Kidney (tissue), 13 donors: ENCODE measurements at regions not wholly inside any gene's neighbourhood (a gene's known extent, or its start where the extent isn't known, plus 50 kb on each side); places are given as distances from the start of the nearest gene placed in this dataset.
A peak's percentile ranks its signal among the peaks of the same experiment; 100 is the strongest.

ENCODE experiments used
- DNase-seq, 5 donors: peaks; one replicate each; pipeline ENCODE4 v3.0.0-alpha.2; 2013 to 2020
- FAIRE-seq: peaks from 2 replicates; lab custom pipeline; 2012; peaks lifted over from hg19 to GRCh38; lab: Jason Lieb, UNC
- H3K27ac ChIP-seq, 2 donors: one replicate each; pipeline ENCODE4 v1.7.0; 2013; ENCODE audit warnings: low read depth in 2 of 2, low read length in 2 of 2, inconsistent platforms in 1 of 2
- H3K27me3 ChIP-seq: one replicate; pipeline ENCODE4 v1.7.1; 2013; ENCODE audit warnings: low read length, inconsistent platforms; ENCODE audit not compliant: control insufficient read depth, insufficient read depth
- H3K36me3 ChIP-seq, 3 donors: one replicate each; pipeline versions ENCODE4 v1.7.0 to v1.7.1; 2013; ENCODE audit warnings: low read length in 3 of 3, control low read depth in 1 of 3, inconsistent platforms in 1 of 3; ENCODE audit not compliant: insufficient read depth in 3 of 3, control insufficient read depth in 2 of 3
- H3K4me1 ChIP-seq, 3 donors: one replicate each; pipeline versions ENCODE4 v1.7.0 to v1.7.1; 2013; ENCODE audit warnings: low read length in 3 of 3, inconsistent platforms in 1 of 3, low read depth in 1 of 3; ENCODE audit not compliant: control insufficient read depth in 2 of 3, insufficient read depth in 2 of 3
- H3K4me3 ChIP-seq, 3 donors: one replicate each; pipeline versions ENCODE4 v1.7.0 to v1.8.1; 2013; ENCODE audit warnings: low read length in 3 of 3, control low read depth in 1 of 3, inconsistent platforms in 1 of 3
- H3K9ac ChIP-seq, 3 donors: one replicate each; pipeline versions ENCODE4 v1.7.0 to v1.7.1; 2013; ENCODE audit warnings: low read length in 3 of 3, control low read depth in 1 of 3, inconsistent platforms in 1 of 3
- H3K9me3 ChIP-seq, 3 donors: one replicate each; pipeline versions ENCODE4 v1.7.0 to v1.7.1; 2013; ENCODE audit warnings: low read length in 3 of 3, control low read depth in 1 of 3, inconsistent platforms in 1 of 3; ENCODE audit not compliant: control insufficient read depth in 2 of 3, insufficient read depth in 1 of 3
- CTCF ChIP-seq: IDR thresholded peaks from 3 replicates; pipeline ENCODE4 v1.5.1; 2012; ENCODE audit warnings: mild to moderate bottlenecking, moderate library complexity, borderline replicate concordance; ENCODE audit not compliant: insufficient read depth; ENCODE audit errors: extremely low read depth
- intact Hi-C: fragments of 100-400 bp; cut with DNase I; formaldehyde crosslinking; loops from one replicate; pipeline ENCODE4 v1.11.1; 2022
- donor health status: control.
- donor health status: control.
- donor health status: control.
- donor health status: control.
- donor health status: control.
- donor health status: DM: yes; HTN: yes; CAD: no.
- donor health status: Normal renal cell carcinoma (clear cell type).

GRCh38 chr5:82408033-82408432, 129.9 kb upstream of the RPS23 start:
- Histone ChIP-seq H3K4me3 (no peak overlapping the region), H3K36me3 (no peaks in the 10 kb centered on the region), H3K27ac (no peak overlapping the region), H3K9me3 (peaks cover 0 to 12% (median 0%) of the 10 kb centered on the region in 3 donors), H3K9ac (no peak overlapping the region), H3K27me3 (no peaks in the 10 kb centered on the region), H3K4me1 (no peaks in the 10 kb centered on the region)
- FAIRE-seq (no peak), DNase-seq (no peak)
- intact Hi-C loops, result no loop called here
- TF ChIP-seq CTCF, result no peak

GRCh38 chr5:82406205-82406773, 128.1 kb upstream of the RPS23 start:
- Histone ChIP-seq H3K27me3 (no peaks in the 10 kb centered on the region), H3K4me1 (no peaks in the 10 kb centered on the region), H3K4me3 (no peak overlapping the region), H3K36me3 (no peaks in the 10 kb centered on the region), H3K9me3 (peaks cover 0 to 12% (median 0%) of the 10 kb centered on the region in 3 donors), H3K9ac (no peak overlapping the region), H3K27ac (peak overlapping the region in 1 of 2 donors; percentile 16)
- FAIRE-seq (no peak), DNase-seq (peak in 4 of 5 donors; percentile 53 to 89 (median 80))
- intact Hi-C loops, result no loop called here
- no peak for TF ChIP-seq CTCF

GRCh38 chr5:82405618-82406204, 127.6 kb upstream of the RPS23 start:
- TF ChIP-seq CTCF, result no peak

GRCh38 chr5:82405161-82405560, 127.0 kb upstream of the RPS23 start:
- Histone ChIP-seq H3K27ac (no peak overlapping the region), H3K4me3 (no peak overlapping the region), H3K9me3 (peaks cover 0 to 12% (median 0%) of the 10 kb centered on the region in 3 donors), H3K27me3 (no peaks in the 10 kb centered on the region), H3K9ac (no peak overlapping the region), H3K4me1 (no peaks in the 10 kb centered on the region), H3K36me3 (no peaks in the 10 kb centered on the region)
- FAIRE-seq, result no peak
- DNase-seq, result no peak
- TF ChIP-seq CTCF, result no peak
- intact Hi-C loops, result no loop called here

More at GRCh38 chr5:82405618-82406204, 127.6 kb upstream of the RPS23 start:
- H3K4me1 ChIP-seq, result no peaks in the 10 kb centered on the region
- no peak for FAIRE-seq
- no peak overlapping the region for H3K4me3 ChIP-seq
- peak overlapping the region in 1 of 2 donors; percentile 43 for H3K27ac ChIP-seq
- no peaks in the 10 kb centered on the region for H3K36me3 ChIP-seq
- H3K27me3 ChIP-seq, result no peaks in the 10 kb centered on the region
- H3K9me3 ChIP-seq, result peaks cover 0 to 12% (median 0%) of the 10 kb centered on the region in 3 donors
- no peak for DNase-seq
- intact Hi-C loops, result no loop called here
- no peak overlapping the region for H3K9ac ChIP-seq
